HG02623 (cell line): ENCODE measurements at regions not wholly inside any gene's neighbourhood (a gene's known extent, or its start where the extent isn't known, plus 50 kb on each side); places are given as distances from the start of the nearest gene placed in this dataset.
"Not testable (repeated sequence)": the region's sequence is repeated elsewhere in the genome, so short reads cannot be mapped to it uniquely, and the experiment has no call there.

Experiments used
- ATAC-seq: cut with Tn5 transposase; IDR thresholded peaks from one replicate; pipeline ENCODE4 v1.9.1; 2021; ENCODE audit warnings: moderate library complexity; ENCODE audit not compliant: unreplicated experiment

- no peak for ATAC-seq
Measured at GRCh38 chr1:56135069-56135863, 444.1 kb downstream of the PLPP3 start.

DNA sequence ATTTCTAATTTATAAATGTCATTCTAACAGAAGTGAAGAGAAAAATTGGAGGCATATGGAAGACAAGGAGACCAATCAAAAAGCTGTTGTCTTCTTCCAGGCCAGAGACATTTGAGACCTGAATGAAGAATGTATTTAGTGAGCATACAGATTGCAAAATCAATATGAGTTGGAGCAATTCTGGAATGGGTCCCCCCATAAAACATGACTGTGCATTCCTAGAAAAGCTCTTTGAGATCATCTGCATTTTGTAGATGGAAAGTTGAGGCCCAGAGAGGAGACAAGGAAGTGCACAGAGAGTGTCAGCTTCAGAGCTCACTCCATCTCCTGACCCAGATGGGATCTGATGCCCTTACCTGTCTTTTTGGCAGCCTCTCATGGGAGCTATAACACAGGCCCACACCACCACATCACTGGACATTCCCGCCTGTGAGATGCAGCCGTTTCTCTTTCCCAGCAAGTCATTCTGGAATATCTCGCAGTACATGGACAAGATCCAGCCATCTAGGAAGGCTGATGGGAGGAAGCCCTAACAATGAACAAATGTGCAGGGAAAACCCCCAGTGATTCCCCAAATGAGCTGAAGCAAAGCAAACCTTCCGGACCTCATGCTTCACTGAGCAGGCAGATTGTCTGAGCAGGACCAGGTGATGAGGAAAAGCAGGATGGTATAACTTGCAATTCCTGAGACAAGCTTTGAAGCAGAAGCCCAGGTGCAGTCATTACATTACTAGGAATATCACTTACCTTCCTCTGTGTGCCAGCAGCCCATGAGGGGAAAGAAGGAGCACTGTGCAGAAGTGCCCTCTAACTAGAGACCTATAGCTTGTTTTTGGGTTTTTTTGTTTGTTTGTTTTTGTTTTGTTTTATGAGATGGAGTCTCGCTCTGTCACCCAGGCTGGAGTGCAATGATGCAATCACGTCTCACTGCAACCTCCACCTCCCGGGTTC is 445.6 kb downstream of the PLPP3 start:
- peak; percentile 37 for ATAC-seq

- ATAC-seq: no peak
Measured at GRCh38 chr1:56132520-56132919, 446.8 kb downstream of the PLPP3 start.

- ATAC-seq: no peak
Measured at GRCh38 chr1:56129837-56130236, 449.5 kb downstream of the PLPP3 start.

- ATAC-seq: no peak
Measured at GRCh38 chr1:56125316-56125715, 454.0 kb downstream of the PLPP3 start.

GRCh38 chr1:56123826-56124225 is 455.5 kb downstream of the PLPP3 start:
- no peak for ATAC-seq

DNA sequence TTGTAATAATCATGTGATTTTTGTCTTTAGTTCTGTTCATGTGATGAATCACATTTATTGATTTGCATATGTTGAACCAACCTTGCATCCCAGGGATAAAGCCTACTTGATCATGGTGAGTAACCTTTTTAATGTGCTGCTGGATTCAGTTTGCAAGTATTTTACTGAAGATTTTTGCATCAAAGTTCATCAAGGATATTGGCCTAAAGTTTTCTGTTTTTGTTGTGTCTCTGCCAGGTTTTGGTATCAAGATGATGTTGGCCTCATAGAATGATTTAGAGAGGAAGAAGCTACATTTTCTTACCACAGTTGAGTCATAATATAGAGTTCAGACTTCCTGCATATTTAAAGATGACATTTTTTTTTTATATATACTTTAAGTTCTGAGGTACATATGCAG is 455.9 kb downstream of the PLPP3 start:
- no peak for ATAC-seq

DNA sequence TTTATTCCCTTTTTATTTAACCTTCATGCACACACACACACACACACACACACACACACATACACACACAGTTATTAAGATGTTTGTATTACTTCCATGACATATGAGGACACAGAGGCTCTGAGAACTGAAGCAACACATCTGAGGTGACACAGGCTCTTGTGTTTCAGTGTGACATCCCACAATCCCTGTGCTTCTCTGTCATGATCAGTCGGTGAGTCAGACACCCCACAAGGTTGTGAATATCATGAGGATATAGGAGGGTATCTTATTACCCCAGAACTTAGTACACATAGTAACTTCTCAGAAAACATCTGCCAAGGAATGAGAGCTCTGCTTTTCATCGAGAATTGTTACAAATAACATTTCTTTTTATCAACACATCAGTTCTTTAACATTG is 459.3 kb downstream of the PLPP3 start:
- no peak for ATAC-seq

GRCh38 chr1:56118676-56119075 is 460.7 kb downstream of the PLPP3 start:
- not testable (repeated sequence) for ATAC-seq

DNA sequence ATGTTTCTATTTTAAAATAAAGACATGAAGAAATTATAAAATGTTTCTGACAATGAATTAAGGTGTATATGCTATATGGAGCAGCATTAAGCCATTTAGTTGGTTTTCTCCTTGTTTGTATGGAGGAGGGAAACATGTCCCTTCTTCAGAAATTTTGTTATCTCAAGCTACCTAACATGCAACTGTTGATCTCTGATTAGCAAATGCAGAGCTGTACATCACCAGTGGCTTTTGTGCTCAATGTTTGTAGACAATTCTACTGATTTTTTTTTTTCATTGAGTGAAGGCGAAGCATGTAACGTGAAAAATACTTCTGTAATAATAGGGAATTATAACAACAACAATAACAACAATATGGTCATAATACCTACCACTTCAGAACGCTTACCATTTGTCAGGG is 463.7 kb downstream of the PLPP3 start:
- no peak for ATAC-seq

DNA sequence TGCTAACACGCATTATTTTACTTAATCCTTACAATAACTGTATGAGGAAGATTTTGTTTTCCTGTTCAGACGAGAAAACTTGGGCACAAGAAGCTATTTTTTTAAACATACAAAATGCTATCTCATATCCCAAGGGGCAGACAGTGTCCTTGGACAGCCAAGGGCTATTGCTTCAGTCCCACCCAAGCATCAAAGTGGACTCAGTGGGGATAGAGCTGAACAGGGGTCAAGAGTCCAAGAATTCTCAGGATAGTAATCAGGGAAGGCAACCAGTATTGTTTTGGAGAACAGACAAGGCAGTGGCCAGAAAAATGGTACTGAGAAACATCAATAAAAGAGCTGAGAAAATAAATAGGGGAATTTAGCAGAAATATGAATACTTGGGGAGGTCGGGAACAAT is 465.7 kb downstream of the PLPP3 start:
- ATAC-seq: no peak

DNA sequence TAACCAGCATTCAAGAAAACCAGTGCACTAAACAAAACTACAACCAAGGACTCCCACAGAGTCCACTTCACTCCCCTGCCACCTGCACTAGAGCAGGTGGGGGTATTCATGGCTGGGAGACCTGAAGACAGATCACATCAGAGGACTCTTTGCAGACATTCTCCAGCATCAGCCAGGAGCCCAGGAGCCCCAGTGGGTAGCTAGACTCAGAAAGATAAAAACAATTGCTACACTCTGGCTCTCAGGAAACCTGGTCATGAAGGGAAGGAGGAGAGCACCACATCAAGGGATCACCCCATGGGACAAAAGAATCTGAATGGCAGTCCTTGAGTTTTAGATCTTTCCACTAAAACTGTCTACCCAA is 472.1 kb downstream of the PLPP3 start:
- no peak for ATAC-seq

- ATAC-seq: no peak
Measured at GRCh38 chr1:56106531-56107274, 472.7 kb downstream of the PLPP3 start.

GRCh38 chr1:56105397-56105796 is 474.0 kb downstream of the PLPP3 start:
- no peak for ATAC-seq

- no peak for ATAC-seq
Measured at GRCh38 chr1:56099766-56100265, 479.5 kb downstream of the PLPP3 start.

DNA sequence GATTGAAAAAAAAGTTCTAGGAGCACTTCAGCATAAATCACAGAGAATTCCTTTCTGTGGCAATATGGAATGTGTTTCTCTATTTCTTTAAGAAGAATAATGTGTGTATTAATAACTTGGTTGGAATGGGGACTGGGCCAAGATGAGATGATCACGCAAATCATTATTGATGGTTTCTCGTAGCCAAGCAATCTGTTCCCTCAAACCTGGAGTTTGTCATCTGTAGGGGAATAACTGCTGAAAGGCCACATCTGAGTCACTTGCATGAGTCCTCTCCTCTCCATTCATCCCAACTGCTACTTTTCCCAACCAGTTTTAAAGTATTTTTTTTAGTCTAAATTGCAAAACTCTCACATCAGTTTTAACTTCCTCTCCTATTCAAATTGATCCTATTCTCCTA is 480.4 kb downstream of the PLPP3 start:
- ATAC-seq: no peak

GRCh38 chr1:56097713-56098112 is 481.6 kb downstream of the PLPP3 start:
- no peak for ATAC-seq

- ATAC-seq: no peak
Measured at GRCh38 chr1:56095696-56096665, 483.4 kb downstream of the PLPP3 start.

DNA sequence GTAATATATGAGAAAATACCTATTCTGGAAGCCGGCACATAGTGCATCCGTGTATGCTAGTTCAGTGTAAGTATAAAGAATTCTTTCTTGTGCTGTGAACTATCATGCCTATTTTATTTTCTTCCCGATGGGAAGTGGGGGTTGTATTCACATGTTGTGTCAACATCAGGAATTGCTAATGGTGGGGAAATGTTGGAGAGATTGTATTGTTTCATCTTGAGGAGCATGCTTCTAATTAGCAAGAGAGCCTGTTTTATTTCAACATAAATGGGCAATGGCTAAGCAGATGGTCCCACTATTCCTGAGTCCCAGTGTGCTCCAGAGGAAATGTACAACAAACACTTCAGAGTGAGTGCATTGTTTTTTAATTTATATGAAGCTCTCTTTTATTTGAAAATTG is 485.2 kb downstream of the PLPP3 start:
- ATAC-seq: no peak
